ENCODE measurements at regions not wholly inside any gene's neighbourhood (a gene's known extent, or its start where the extent isn't known, plus 50 kb on each side); places are given as distances from the start of the nearest gene placed in this dataset.

DNA sequence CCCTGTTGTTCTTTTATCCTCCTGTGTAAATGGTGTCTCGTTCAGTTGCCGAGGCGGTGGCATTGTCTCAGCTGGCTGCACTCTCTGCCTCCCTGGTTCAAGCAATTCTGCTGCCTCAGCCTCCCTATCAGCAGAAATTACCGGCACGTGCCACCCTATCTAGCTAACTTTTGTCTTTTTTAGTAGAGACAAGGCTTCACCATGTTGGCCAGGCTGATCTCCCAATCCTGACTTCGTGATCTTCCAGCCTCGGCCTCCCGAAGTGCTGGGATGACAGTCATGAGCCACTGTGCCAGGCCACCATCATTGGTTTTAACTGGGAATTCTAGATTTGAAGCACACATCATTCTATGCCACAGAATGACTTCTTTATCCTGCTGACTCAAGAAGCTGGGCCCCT lies 175.3 kb upstream of the ALG10B start:
- no peak for DNase-seq

DNA sequence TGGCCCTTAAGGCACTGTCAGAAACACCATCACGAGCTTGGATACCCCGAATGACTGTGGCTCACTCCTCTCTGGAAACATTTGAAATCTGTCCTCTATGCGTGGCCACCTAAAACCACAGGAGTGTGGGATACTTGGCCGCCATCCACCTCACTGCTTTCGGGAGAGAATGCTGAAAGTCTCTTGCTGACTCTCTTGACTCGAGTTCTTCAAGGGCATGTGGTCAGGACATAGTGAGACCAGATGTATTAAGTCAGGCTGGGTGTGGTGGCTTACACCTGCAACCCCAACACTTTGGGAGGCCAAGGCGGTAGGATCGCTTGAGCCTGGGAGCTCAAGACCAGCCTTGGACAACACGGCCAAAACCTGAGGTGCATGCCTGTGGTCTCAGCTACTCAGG lies 174.7 kb upstream of the ALG10B start:
- no peak for DNase-seq

DNA sequence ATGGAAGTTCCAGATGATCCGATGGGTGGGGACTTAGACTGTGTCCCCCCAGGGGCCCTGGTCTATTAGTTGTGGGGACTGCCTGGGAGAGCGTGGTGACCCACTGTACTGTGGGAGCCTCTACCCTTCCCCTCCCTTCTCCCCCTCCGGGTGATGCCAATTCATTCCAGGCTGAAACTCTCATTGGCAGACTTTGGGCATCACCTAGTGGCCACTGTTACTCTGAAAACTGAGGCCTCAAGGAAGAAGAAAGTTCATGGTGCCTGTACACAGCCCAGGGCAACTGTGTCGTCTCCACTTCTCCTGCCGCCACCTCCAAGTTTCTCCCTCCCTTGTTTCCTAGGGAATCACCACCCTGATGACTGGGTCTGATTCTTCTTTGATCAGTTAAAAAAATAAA lies 173.6 kb upstream of the ALG10B start:
- DNase-seq, result no peak

DNA sequence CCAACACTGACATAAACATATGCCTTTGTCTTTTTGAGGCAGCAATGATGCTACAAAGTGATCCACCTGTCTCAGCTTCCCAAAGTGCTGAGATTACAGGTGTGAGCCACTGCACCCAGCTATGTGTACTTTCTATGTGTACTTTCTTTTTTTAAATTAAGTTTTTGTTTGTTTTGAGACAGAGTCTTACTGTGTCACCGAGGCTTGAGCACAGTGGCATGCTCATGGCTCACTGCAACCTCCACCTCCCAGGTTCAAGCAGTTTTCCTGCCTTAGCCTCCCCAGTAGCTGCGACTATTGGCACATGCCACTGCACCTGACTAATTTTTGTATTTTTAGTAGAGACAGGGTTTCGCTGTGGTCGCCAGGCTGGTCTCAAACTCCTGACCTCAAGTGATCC lies 172.5 kb upstream of the ALG10B start:
- no peak for DNase-seq

DNA sequence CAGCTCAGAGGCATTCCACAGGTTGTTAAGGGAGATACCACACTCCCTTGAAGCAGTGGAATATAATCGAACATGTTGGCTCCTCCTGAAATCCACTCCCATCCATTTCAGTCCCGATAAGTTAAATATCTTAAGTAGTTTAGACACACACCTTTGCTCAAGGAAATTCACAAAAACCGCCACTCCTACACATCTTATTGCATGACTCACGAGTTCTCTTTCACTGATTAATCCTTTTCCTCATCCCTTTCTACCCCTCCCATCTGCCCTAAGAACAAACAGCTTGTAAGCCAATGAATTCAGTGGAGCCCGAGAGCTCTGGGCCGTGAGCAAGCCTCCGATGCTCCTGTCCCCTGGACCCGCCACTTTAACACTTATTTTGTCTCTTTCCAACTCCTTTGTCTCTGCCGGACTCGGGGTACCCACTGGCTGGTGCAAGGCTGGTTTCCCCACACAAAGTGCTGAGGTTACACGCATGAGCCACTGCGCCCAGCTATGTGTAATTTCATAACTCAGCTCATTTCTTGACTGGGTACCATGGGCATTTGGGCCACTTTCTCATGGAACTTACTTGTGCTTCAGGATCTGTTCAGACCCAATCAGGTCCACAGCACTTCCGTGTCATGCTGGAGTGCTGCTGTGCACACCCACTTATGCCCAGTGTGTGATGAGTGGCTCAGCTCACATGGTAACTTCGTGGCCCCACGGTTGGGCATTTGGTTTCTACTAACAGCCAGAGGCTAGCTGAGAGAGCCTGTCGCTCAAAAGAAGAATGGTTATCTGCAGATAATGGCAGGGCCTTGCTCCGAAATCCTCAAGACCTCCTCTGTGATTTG lies 171.8 kb upstream of the ALG10B start:
- DNase-seq, result no peak

DNA sequence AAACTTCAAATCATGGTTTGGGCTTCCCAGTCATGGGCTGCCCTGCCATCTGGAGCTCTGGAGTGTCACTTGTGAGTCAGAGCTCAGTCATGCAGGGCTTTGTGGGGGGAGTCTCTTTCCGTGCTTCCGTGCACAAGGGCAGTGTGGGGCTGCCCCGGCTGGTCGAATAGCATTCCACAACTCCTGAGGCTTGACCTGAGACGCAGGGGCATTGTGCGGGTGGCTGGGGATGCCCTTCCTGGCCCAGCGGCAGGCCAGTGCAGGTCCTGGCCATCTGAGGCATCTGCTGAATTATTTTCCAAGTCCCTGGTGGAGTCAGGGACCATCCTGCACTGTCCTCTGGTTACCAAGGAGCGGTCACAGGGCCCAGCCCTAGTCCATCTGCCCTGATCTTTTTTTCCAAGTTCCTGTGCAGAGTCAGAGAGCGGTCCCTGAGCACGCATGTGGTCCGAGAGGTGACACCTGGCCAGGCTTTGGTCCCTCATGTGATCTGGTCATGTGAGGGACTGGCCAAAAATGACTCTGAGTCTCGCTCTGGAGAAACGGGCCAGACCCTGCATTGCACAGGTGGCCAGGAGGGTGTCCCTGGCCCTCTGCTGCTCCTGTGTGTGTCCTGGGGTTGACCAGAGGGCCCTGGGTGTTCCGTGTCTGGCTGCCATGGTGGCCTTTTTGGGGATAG lies 167.0 kb upstream of the ALG10B start:
- no peak for DNase-seq

DNA sequence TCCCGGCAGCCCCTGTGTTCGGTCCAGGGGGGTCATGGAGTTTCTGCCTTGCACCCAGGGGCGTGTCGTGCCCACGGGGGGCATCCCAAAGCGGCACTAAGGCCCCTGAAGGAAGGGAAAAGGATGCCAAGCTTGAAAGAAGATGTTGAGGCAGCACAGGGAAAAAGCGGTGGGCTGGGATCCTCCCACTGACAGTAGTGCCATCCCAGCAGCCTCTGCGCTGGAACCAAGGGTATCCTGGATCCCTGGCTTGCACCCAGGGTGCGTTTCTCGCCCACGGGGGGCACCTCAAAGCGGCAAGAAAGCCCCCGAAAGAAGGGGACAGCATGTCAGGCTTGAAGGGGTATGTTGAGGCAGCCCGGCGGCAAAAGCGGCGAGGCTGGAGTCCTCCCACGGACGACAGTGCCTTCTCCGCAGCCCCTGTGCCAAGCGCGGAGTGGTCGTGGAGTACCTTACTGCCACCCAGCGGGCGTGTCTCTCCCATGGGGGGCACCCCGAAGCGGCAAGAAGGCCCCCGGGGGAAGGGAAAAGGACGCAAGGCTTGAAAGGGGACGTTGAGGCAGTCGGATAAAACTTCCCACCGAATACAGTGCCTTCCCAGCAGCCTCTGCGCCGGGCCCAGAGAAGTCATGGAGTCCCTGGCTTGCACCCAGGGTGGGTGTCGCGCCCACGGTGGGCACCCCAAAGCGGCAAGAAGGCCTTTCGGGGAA lies 164.4 kb upstream of the ALG10B start:
- DNase-seq, result no peak

DNA sequence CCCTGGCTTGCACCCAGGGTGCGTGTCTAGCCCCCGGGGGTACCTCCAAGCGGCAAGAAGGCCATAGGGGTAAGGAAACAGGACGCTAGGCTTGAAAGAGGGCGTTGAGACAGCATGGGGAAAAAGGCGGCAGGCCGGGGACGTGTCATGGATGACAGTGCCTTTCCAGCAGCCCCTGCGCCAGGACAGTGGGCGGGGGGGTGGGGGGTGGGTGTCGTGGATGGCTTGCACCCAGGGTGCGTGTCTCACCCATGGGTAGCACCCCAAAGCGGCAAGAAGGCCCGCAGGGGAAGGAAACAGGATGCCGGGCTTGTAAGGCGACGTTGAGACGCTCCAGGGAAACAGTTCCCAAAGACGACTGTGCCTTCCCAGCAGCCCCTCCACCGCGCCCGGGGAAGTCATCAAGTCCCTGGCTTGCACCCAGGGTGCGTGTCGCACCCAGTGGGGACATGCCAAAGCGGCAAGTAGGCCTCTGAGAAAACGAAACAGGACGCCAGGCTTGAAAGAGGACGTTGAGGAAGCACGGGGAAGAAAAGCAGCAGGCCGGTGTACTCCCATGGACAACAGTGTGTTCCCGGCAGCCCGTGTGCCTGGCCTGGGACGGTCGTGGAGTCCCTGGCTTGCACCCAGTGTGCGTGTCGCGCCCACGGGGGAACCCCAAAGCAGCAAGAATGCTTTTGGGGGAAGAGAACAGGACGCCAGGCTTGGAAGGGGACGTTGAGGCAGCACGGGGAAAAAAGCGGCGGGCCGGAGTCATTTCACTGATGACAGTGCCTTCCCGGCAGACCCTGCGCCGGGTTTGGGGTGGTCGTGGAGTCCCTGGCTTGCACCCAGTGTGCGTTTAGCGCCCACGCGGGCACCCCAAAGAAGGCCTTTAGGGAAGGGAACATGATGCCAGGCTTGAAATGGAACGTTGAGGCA lies 163.5 kb upstream of the ALG10B start:
- DNase-seq, result no peak

DNA sequence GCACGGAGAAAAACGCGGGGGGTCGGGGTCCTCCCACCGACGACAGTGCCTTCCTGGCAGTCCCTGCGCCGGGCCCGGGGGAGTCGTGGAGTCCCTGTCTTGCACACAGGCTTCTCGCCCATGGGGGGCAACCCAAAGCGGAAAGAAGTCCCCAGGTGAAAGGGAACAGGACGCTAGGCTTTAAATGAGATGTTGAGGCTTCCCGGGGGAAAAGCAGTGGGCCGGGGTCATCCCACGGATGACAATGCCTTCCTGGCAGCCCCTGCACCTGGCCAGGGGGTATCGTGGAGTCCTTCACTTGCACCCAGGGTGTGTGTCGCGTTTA lies 162.9 kb upstream of the ALG10B start:
- no peak for DNase-seq

DNA sequence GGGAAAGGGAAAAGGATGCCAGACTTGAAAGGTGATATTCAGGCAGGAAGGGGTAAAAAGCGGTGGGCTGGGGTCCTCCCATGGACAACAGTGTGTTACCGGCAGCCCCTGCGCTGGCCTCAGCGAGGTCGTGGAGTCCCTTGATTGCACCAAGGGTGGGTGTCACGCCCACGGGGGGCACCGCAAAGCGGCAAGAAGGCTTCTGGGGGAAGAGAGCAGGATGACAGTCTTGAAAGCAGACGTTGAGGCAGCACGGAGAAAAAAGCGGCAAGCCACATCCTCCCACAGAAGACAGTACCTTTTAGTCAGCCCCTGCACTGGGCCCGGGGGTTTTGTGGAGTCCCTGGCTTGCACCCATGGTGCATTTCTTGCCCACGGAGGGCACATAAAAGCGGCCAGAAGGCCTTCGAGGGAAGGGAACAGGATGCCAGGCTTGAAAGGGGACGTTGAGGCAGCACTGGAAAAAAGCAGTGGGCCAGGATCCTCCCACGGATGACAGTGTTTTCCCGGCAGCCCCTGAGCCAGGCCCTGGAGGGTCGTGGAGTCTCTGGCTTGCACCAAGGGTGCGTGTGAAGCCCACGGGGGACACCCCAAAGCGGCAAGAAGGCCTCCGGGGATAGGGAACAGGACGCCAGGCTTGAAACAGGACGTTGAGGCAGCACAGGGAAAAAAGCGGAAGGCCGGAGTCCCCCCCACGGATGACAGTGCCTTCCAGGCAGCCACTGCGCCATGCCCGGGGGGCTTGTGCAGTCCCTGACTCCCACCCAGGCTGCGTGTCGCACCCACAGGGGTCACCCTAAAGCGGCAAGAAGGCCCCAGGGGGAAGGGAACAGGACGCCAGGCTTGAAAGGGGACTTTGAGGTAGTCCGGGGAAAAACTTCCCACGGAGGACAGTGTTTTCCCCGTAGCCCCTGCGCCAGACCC lies 162.2 kb upstream of the ALG10B start:
- no peak for DNase-seq

DNA sequence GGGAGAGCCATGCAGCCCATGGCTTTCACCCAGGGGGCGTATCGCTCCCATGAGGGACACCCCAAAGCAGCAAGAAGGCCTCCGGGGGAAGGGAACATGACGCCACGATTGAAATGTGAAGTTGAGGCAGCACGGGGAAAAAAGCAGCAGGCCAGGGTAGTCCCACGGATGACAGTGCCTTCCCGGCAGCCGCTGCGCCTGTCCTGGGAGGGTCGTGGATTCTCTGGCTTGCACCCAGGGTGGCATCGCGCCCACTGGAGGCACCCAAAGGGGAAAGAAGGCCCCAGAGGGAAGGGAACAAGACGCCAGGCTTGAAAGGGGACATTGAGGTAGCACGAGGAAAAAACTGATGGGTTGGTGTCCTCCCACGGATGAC lies 161.6 kb upstream of the ALG10B start:
- no peak for DNase-seq

DNA sequence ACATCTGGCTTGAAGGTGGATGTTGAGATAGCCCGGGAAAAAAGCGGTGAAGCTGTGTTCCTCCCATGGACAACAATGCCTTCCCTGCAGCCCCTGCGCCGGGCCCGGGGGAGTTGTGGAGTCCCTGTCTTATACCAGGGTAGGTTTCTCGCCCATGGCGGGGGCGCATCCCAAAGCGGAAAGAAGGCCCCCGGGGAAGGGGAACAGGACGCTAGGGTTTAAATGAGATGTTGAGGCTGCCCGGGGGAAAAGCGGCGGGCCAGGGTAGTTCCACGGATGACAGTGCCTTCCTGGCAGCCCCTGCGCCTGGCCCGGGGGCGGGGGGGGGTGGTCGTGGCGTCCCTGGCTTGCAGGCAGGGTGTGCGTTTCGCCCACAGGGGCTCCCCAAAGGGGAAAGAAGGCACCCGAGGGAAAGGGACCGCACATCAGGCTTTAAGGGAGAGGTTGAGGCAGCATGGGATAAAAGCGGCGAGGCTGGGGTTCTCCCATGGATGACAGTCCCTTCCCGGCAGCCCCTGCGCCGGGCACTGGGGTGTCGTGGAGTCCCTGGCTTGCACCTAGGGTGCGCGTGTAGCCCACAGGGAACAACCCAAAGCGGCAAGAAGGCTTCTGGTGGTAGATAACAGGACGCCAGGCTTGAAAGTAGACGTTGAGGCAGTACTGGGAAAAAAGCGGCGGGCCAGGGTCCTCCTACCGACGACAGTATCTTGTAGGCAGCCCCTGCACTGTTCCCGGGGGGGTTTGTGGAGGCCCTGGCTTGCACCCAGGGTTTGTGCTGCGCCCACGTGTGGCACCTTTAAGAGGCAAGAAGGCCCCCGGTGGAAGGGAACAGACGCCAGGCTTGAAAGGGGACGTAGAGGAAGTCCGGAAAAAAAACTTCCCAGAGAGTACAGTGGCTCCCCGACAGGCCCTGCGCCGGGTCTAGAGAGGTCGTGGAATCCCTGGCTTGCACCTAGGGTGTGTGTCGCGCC lies 160.8 kb upstream of the ALG10B start:
- no peak for DNase-seq

DNA sequence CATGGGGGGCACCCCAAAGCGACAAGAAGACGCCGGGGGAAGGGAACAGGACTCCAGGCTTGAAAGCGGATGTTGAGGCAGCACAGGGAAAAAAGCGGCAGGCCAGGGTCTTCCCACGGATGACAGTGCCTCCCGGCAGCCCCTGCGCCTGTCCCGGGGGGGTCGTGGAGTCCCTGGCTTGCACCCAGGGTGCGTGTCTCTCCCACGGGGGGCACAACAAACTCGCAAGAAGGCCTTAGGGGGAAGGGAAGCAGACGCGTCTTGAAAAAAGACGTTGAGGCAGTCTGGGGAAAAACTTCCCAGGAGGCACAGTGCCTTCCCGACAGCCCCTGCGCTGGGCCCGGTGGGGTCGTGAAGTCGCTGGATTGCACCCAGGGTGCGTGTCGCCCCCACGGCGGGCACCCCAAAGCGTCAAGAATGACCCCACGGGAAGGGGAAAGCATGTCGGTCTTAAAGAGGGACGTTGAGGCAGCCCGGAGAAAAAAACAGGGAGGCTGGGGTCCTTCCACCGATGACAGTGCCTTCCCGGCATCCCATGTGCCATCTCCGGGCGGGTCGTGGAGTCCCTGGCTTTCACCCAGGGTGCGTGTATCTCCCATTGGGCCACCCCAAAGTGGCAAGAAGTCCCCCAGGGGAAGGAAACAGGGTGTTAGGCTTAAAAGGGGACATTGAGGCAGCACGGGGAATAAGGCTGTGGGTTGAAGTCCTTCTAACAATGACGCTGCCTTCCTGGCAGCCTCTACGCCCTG lies 159.9 kb upstream of the ALG10B start:
- no peak for DNase-seq

DNA sequence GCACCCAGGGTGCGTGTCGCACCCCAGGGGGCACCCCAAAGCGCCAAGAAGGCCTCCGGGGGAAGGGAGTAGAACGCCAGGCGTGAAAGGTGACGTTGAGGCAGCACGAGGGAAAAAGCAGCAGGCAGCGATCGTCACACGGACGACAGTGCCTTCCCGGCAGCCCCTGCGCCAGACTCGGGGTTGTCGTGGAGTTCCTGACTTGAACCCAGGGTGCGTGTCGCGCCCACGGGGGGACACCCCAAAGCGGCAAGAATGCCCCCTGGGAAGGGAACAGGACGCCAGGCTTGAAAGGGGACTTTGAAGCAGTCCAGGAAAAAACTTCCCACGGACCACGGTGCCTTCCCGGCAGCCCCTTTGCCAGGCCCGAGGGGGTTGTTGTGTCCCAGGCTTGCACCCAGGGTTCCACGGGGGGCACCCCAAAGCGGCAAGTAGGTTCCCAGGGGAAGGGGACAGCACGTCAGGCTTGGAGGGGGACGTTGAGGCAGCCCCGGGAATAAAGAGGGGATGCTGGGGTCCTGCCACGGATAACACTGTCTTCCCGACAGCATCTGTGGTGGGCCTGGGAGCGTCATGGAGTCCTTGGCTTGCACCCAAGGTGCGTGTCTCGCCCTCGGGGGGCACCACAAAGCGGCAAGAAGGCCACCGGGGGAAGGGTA lies 159.2 kb upstream of the ALG10B start:
- DNase-seq, result no peak

DNA sequence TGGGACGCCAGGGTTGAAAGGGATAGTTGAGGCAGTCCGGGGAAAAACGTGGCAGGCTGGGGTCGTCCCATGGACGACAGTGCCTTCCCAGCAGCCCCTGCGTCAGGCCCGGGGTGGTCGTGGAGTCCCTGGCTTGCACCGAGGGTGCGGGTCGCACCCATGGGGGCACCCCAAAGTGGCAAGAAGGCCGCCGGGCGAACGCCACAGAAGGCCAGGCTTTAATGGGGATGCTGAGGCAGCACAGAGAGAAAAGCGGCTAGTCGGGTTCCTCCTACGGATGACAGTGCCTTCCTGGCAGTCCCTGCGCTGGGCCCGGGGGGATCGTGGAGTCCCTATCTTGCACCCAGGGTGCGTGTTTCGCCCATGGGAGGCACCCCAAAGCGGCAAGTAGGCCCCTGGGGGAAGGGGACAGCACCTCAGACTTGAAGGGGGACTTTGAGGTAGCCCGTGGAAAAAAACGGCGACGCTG lies 158.6 kb upstream of the ALG10B start:
- DNase-seq, result no peak

DNA sequence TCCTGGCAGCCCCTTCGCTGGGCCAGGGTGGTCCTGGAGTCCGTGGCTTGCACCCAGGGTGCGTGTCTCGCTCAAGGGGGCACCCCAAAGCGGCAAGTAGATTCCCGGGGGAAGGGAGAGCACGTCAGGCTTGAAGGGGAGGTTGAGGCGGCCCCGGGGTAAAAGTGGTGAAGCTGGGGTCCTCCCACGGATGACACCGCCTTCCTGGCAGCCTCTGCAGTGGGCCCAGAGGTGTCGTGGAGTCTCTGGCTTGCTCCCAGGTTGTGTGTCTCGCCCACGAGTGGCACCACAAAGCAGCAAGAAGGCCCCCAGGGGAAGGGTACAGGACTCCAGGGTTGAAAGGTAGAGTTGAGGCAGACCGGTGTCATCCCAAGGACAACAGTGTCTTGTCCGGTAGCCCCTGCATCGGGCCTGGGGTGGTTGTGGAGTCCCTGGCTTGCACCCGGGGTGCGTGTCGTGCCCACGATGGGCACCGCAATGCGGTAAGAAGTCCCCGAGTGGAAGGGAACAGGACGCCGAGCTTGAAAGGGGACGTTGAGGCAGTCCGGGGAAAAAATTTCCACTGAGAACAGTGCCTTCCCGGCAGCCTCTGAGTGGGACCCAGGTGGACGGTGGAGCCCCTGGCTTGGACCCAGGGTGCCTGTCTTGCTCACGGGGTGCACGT lies 158.0 kb upstream of the ALG10B start:
- DNase-seq, result no peak

DNA sequence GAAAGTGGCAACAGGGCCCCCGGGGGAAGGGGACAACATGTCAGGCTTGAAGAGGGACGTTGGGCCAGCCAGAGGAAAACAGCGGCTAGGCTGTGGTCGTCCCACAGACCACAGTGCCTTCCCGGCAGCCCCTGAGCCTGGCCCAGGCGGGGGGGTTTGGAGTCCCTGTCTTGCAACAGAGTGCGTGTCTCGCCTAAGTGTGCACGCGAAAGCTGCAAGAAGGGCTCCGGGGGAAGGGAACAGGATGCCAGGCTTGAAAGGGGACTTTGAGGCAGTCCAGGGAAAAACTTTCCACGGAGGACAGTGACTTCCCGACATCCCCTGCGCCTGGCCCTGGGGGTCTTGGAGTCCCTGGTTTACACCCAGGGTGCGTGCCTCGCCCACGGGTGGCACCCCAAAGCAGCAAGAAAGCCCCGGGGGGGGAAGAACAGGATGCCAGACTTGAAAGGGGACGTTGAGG lies 157.5 kb upstream of the ALG10B start:
- no peak for DNase-seq

DNA sequence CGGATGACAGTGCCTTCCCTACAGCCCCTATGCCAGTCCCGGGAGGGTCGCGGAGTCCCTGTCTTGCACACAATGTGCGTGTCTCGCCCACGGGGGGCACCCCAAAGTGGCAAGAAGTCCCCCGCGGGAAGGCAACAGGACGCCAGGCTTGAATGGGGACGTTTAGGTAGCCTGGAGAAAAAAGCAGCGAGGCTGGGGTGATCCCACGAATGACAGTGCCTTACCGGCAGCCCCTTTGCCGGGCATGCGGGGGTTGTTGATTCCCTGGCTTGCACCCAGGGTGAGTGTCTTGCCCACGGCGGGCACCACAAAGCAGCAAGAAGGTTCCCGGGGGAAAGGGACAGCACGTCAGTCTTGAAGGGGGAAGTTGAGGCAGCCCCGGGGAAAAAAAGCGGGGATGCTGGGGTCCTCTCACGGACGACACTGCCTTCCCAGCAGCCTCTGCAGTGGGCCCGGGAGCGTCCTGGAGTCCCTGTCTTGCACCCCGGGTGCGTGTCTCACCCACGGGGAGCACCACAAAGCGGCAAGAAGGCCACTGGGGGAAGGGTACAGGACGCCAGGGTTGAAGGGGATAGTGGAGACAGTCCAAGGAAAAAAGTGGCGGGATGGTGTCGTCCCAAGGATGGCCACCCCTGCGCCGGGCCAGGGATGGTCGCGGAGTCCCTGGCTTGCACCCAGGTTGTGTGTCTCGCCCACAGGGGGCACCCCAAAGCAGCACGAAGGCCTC lies 156.8 kb upstream of the ALG10B start:
- DNase-seq, result no peak

Data from midbrain (tissue), 1 donor.